SK-N-SH (cell line): ENCODE measurements at regions not wholly inside any gene's neighbourhood (a gene's known extent, or its start where the extent isn't known, plus 50 kb on each side); places are given as distances from the start of the nearest gene placed in this dataset.
"Not testable (repeated sequence)": the region's sequence is repeated elsewhere in the genome, so short reads cannot be mapped to it uniquely, and the experiment has no call there.

Experiments
- CTCF ChIA-PET: fragments of 300-600, 350-600 bp; formaldehyde crosslinking; extraction: SDS; loops from one replicate; lab custom pipeline; 2021; lab: Yijun Ruan, JAX
- POLR2A ChIA-PET: fragments of 350-600 bp; sonication (Branson Sonifier 250); formaldehyde crosslinking; extraction: SDS; loops from one replicate; lab custom pipeline; 2020; ENCODE audit warnings: antibody characterized with exemption, inconsistent platforms; lab: Yijun Ruan, JAX
- DNase-seq: peaks from one replicate; pipeline ENCODE4 v3.0.0; 2012
- H2AFZ ChIP-seq: fragments of 200-600 bp; sonication (generic); 2 replicates; pipeline ENCODE4 v1.8.1; 2016; ENCODE audit warnings: antibody characterized with exemption, mild to moderate bottlenecking, low read depth
- H3F3A ChIP-seq: fragments of 200-600 bp; sonication (generic); replicated peaks from 2 replicates; pipeline ENCODE3; 2016; ENCODE audit warnings: antibody characterized with exemption, mild to moderate bottlenecking; ENCODE audit not compliant: insufficient read depth
- H3K27ac ChIP-seq, 2 experiments: fragments of 200-500 bp in 1 of 2; fragments of 200-600 bp in 1 of 2; sonication (Bioruptor generic) in 1 of 2; sonication (generic), shearing (Covaris generic) in 1 of 2; 2 replicates each; pipeline versions ENCODE4 v1.5.1 to v1.6.1; 2014 to 2016; ENCODE audit warnings: low read depth in 2 of 2, inconsistent platforms in 1 of 2, low read length in 1 of 2, mild to moderate bottlenecking in 1 of 2, mixed read lengths in 1 of 2
- H3K27me3 ChIP-seq: fragments of 200-600 bp; sonication (generic), shearing (Covaris generic); 2 replicates; pipeline ENCODE4 v1.6.1; 2016; ENCODE audit warnings: mixed run types; ENCODE audit not compliant: insufficient read depth
- H3K36me3 ChIP-seq, 2 experiments: fragments of 200-500 bp in 1 of 2; fragments of 200-600 bp in 1 of 2; sonication (Bioruptor generic) in 1 of 2; sonication (generic) in 1 of 2; replicated peaks in 1 of 2; 2 replicates each; pipeline versions ENCODE3 to v1.5.1; 2014 to 2016; ENCODE audit warnings: low read length in 1 of 2, mild to moderate bottlenecking in 1 of 2; ENCODE audit not compliant: insufficient read depth in 2 of 2, control insufficient read depth in 1 of 2
- H3K4me1 ChIP-seq, 2 experiments: fragments of 200-500 bp in 1 of 2; fragments of 200-600 bp in 1 of 2; sonication (Bioruptor generic) in 1 of 2; sonication (generic), shearing (Covaris generic) in 1 of 2; 2 replicates each; pipeline versions ENCODE4 v1.5.1 to v1.6.1; 2014 to 2016; ENCODE audit warnings: low read depth in 1 of 2, low read length in 1 of 2, mixed run types in 1 of 2; ENCODE audit not compliant: insufficient read depth in 2 of 2, control insufficient read depth in 1 of 2
- H3K4me2 ChIP-seq: fragments of 200-600 bp; sonication (generic), shearing (Covaris generic); 2 replicates; pipeline ENCODE4 v1.6.1; 2017; ENCODE audit warnings: mixed run types
- H3K4me3 ChIP-seq, 2 experiments: fragments of 200-500 bp in 1 of 2; fragments of 200-600 bp in 1 of 2; sonication (Bioruptor generic) in 1 of 2; sonication (generic), shearing (Covaris generic) in 1 of 2; 2 replicates each; pipeline versions ENCODE4 v1.5.1 to v1.8.1; 2014 to 2016; ENCODE audit warnings: low read depth in 2 of 2, inconsistent platforms in 1 of 2, low read length in 1 of 2, mild to moderate bottlenecking in 1 of 2, mixed read lengths in 1 of 2, moderate library complexity in 1 of 2
- H3K79me2 ChIP-seq: fragments of 200-600 bp; sonication (generic); 2 replicates; pipeline ENCODE4 v1.8.1; 2017; ENCODE audit warnings: mild to moderate bottlenecking; ENCODE audit not compliant: insufficient read depth
- H3K9ac ChIP-seq: fragments of 200-600 bp; sonication (generic); 2 replicates; pipeline ENCODE4 v1.6.1; 2017; ENCODE audit warnings: mixed run types
- H3K9me2 ChIP-seq: fragments of 200-600 bp; sonication (generic); 2 replicates; pipeline ENCODE4 v1.6.1; 2017; ENCODE audit warnings: mixed run types
- H3K9me3 ChIP-seq: fragments of 200-600 bp; sonication (generic); 2 replicates; pipeline ENCODE4 v1.6.1; 2017; ENCODE audit warnings: mixed run types, mild to moderate bottlenecking, moderate library complexity
- H4K20me1 ChIP-seq: fragments of 200-600 bp; sonication (generic); 2 replicates; pipeline ENCODE4 v1.6.1; 2017; ENCODE audit warnings: mild to moderate bottlenecking, mixed run types; ENCODE audit not compliant: insufficient read depth
- EP300 ChIP-seq, 2 experiments: IDR thresholded peaks; 2 replicates each; pipeline versions ENCODE4 v1.4.0 to v1.6.1; 2012; ENCODE audit warnings: borderline replicate concordance in 1 of 2, low read depth in 1 of 2, low read length in 1 of 2
- EZH2phosphoT487 ChIP-seq: fragments of 200-600 bp; sonication (generic); IDR thresholded peaks from 2 replicates; pipeline ENCODE4 v1.6.1; 2017; ENCODE audit warnings: low read depth, mixed run types, mild to moderate bottlenecking, antibody characterized with exemption, moderate library complexity, borderline replicate concordance
- MAX ChIP-seq: IDR thresholded peaks from 2 replicates; pipeline ENCODE4 v1.4.0; 2012; ENCODE audit warnings: low read depth
- MXI1 ChIP-seq: IDR thresholded peaks from 2 replicates; pipeline ENCODE4 v1.6.1; 2012; ENCODE audit warnings: mild to moderate bottlenecking, low read depth, low read length, improper control_type of control experiment
- SIN3A ChIP-seq: IDR thresholded peaks from 2 replicates; pipeline ENCODE4 v1.6.1; 2012; ENCODE audit warnings: low read depth, mild to moderate bottlenecking, low read length, moderate library complexity, borderline replicate concordance
- SMC3 ChIP-seq: IDR thresholded peaks from 2 replicates; pipeline ENCODE4 v1.6.1; 2012; ENCODE audit warnings: low read depth, low read length, improper control_type of control experiment
- TCF12 ChIP-seq: IDR thresholded peaks from 2 replicates; pipeline ENCODE4 v1.4.0; 2012
- TEAD4 ChIP-seq: IDR thresholded peaks from 2 replicates; pipeline ENCODE4 v1.4.0; 2012; ENCODE audit warnings: mild to moderate bottlenecking, borderline replicate concordance; ENCODE audit not compliant: insufficient read depth
- ZBTB33 ChIP-seq: IDR thresholded peaks from 2 replicates; pipeline ENCODE4 v1.4.0; 2012; ENCODE audit warnings: low read depth, borderline replicate concordance
- WGBS: methylation state at CpG from one replicate; pipeline ENCODE4 v1.1.6; 2017; ENCODE audit warnings: low lambda C conversion rate; 5-methylcytosine and 5-hydroxymethylcytosine counted together

- H3K79me2 ChIP-seq, H3K9ac ChIP-seq, H3K4me2 ChIP-seq, H3K9me2 ChIP-seq, H3K27me3 ChIP-seq, H3K36me3 ChIP-seq, H3K4me3 ChIP-seq, H4K20me1 ChIP-seq, DNase-seq, H3F3A ChIP-seq, H2AFZ ChIP-seq, H3K27ac ChIP-seq, CTCF ChIA-PET, POLR2A ChIA-PET, H3K4me1 ChIP-seq, H3K9me3 ChIP-seq: not testable (repeated sequence)
- WGBS, result 0% methylated on average over 3 of the region's 3 CpGs
Observed at GRCh38 chrX:92117701-92118100, 338.5 kb downstream of the PCDH11X start.

- no CpG with 5 or more reads among the region's 8 CpGs for WGBS
- H3K36me3 ChIP-seq, POLR2A ChIA-PET, H3K27me3 ChIP-seq, H3K4me1 ChIP-seq, DNase-seq, H3K79me2 ChIP-seq, H3K4me3 ChIP-seq, H4K20me1 ChIP-seq, H3K27ac ChIP-seq, CTCF ChIA-PET, H2AFZ ChIP-seq, H3F3A ChIP-seq, H3K9ac ChIP-seq, H3K4me2 ChIP-seq, H3K9me2 ChIP-seq, H3K9me3 ChIP-seq: not testable (repeated sequence)
Observed at GRCh38 chrX:92163035-92163434, 383.9 kb downstream of the PCDH11X start.

GRCh38 chrX:92209936-92210335, 430.8 kb downstream of the PCDH11X start:
- H3K79me2 ChIP-seq, result no peaks in the 10 kb centered on the region
- no peaks in the 10 kb centered on the region for H3K9me2 ChIP-seq
- H3K9ac ChIP-seq, result no peak overlapping the region
- no peaks in the 10 kb centered on the region for H3F3A ChIP-seq
- H3K9me3 ChIP-seq, result no peaks in the 10 kb centered on the region
- H3K36me3 ChIP-seq, result no peaks in the 10 kb centered on the region
- no peak overlapping the region for H3K27ac ChIP-seq
- TF ChIP-seq TEAD4 (no peak), EZH2phosphoT487 (no peak), EP300 (IDR thresholded peaks at IDR 0.05; ENCODE audit: borderline replicate concordance in 1 of 2, low read depth in 1 of 2, low read length in 1 of 2) (no peak), SMC3 (no peak), SIN3A (no peak), MXI1 (no peak), TCF12 (no peak), MAX (no peak), ZBTB33 (no peak)
- WGBS, result 4% methylated on average over 4 of the region's 5 CpGs
- no peak overlapping the region for H3K4me3 ChIP-seq
- no peak overlapping the region for H2AFZ ChIP-seq
- ChIA-PET POLR2A (no interaction called here), CTCF (no interaction called here)
- no peaks in the 10 kb centered on the region for H3K4me1 ChIP-seq
- no peaks in the 10 kb centered on the region for H4K20me1 ChIP-seq
- DNase-seq, result no peak
- no peaks in the 10 kb centered on the region for H3K27me3 ChIP-seq
- no peak overlapping the region for H3K4me2 ChIP-seq
